Endothelial cell of umbilical vein (primary cell): ENCODE measurements at regions not wholly inside any gene's neighbourhood (a gene's known extent, or its start where the extent isn't known, plus 50 kb on each side); places are given as distances from the start of the nearest gene placed in this dataset.

Source experiments
- BruUV-seq: library from RNA; stranded (reverse); fragments of 400-500 nt; replicated peaks from 2 replicates; lab custom pipeline; 2021; lab: Mats Ljungman, UMichigan
- CTCF ChIA-PET: fragments of 300-600, 350-600 bp; sonication (Branson Sonifier 250); formaldehyde crosslinking; loops from one replicate; lab custom pipeline; 2021; ENCODE audit warnings: antibody characterized with exemption, inconsistent platforms; lab: Charles Lee
- POLR2A ChIA-PET: fragments of 300-600, 350-600 bp; sonication (Branson Sonifier 250); formaldehyde crosslinking; loops from one replicate; lab custom pipeline; 2021; ENCODE audit warnings: antibody characterized with exemption, inconsistent platforms; lab: Charles Lee
- DNase-seq: peaks from one replicate; pipeline ENCODE4 v3.0.0-alpha.2; 2011; ENCODE audit warnings: low read depth, low spot score
- FAIRE-seq: peaks from 2 replicates; lab custom pipeline; 2011; peaks lifted over from hg19 to GRCh38; lab: Jason Lieb, UNC
- H2AFZ ChIP-seq: 2 replicates; pipeline ENCODE4 v1.6.0; 2012; ENCODE audit warnings: low read depth, low read length, control low read depth, inconsistent platforms
- H3K27ac ChIP-seq: 2 replicates; pipeline ENCODE4 v1.5.1; 2011; ENCODE audit warnings: low read depth, mild to moderate bottlenecking, control low read depth, low read length, moderate library complexity; ENCODE audit not compliant: insufficient read depth
- H3K27me3 ChIP-seq, 2 experiments: 2 replicates each; pipeline versions ENCODE4 v1.6.0 to v1.6.1; 2011; ENCODE audit warnings: low read length in 2 of 2, mixed read lengths in 1 of 2; ENCODE audit not compliant: control insufficient read depth in 2 of 2, insufficient read depth in 2 of 2
- H3K36me3 ChIP-seq, 2 experiments: 2 replicates in 1 of 2; 3 replicates in 1 of 2; pipeline ENCODE4 v1.5.1; 2011; ENCODE audit warnings: low read length in 2 of 2, mild to moderate bottlenecking in 1 of 2, moderate library complexity in 1 of 2; ENCODE audit not compliant: control insufficient read depth in 2 of 2, insufficient read depth in 2 of 2; ENCODE audit errors: extremely low read depth in 1 of 2
- H3K4me1 ChIP-seq: 3 replicates; pipeline ENCODE4 v1.5.1; 2011; ENCODE audit warnings: mild to moderate bottlenecking, low read length; ENCODE audit not compliant: control insufficient read depth, insufficient read depth; ENCODE audit errors: extremely low read depth
- H3K4me2 ChIP-seq: 2 replicates; pipeline ENCODE4 v1.6.1; 2011; ENCODE audit warnings: low read length, control low read depth, mixed read lengths; ENCODE audit not compliant: insufficient read depth
- H3K4me3 ChIP-seq, 3 experiments: fragments of 200-600 bp in 1 of 3; sonication (generic), shearing (Covaris generic) in 1 of 3; replicated peaks in 1 of 3; 2 replicates each; pipeline ENCODE4 v1.5.1; 2011 to 2016; ENCODE audit warnings: control low read depth in 3 of 3, low read length in 3 of 3, mild to moderate bottlenecking in 2 of 3, inconsistent platforms in 1 of 3, low read depth in 1 of 3, moderate library complexity in 1 of 3; ENCODE audit not compliant: insufficient read depth in 1 of 3
- H3K79me2 ChIP-seq: 2 replicates; pipeline ENCODE4 v1.6.0; 2012; ENCODE audit warnings: low read length, inconsistent platforms; ENCODE audit not compliant: control insufficient read depth, insufficient read depth
- H3K9ac ChIP-seq: replicated peaks from 2 replicates; pipeline ENCODE3; 2011; ENCODE audit warnings: low read length, control low read depth; ENCODE audit not compliant: insufficient read depth; ENCODE audit errors: extremely low read depth
- H3K9me1 ChIP-seq: replicated peaks from 3 replicates; pipeline ENCODE4 v1.6.0; 2011; ENCODE audit warnings: mild to moderate bottlenecking, low read length; ENCODE audit not compliant: control insufficient read depth, insufficient read depth; ENCODE audit errors: extremely low read depth
- H3K9me3 ChIP-seq: replicated peaks from 2 replicates; pipeline ENCODE4 v1.5.1; 2012; ENCODE audit warnings: low read length, inconsistent platforms; ENCODE audit not compliant: control insufficient read depth, insufficient read depth
- H4K20me1 ChIP-seq: replicated peaks from 2 replicates; pipeline ENCODE3; 2011; ENCODE audit warnings: mild to moderate bottlenecking, low read length; ENCODE audit not compliant: control insufficient read depth, insufficient read depth; ENCODE audit errors: extremely low read depth
- CTCF ChIP-seq, 2 donors: IDR thresholded peaks; 1 replicate in 1 of 2; 2 replicates in 1 of 2; pipeline ENCODE4 v1.5.1; 2011; ENCODE audit warnings: low read length in 2 of 2, mild to moderate bottlenecking in 2 of 2, moderate library complexity in 2 of 2, control low read depth in 1 of 2, inconsistent platforms in 1 of 2, low read depth in 1 of 2; ENCODE audit not compliant: insufficient read depth in 1 of 2; ENCODE audit errors: extremely low read depth in 1 of 2
- EZH2 ChIP-seq: IDR thresholded peaks from 2 replicates; pipeline ENCODE4 v1.6.1; 2012; ENCODE audit warnings: borderline replicate concordance, low read depth, mild to moderate bottlenecking, moderate library complexity, low read length, inconsistent platforms; ENCODE audit not compliant: severe bottlenecking
- FOS ChIP-seq: IDR thresholded peaks from 2 replicates; pipeline ENCODE4 v1.6.1; 2011; ENCODE audit warnings: mild to moderate bottlenecking, low read length, moderate library complexity, borderline replicate concordance; ENCODE audit not compliant: insufficient read depth
- GATA2 ChIP-seq: IDR thresholded peaks from 2 replicates; pipeline ENCODE4 v1.7.0; 2011; ENCODE audit warnings: low read depth, mild to moderate bottlenecking, moderate library complexity, mixed read lengths, low read length; ENCODE audit not compliant: insufficient read length, insufficient read depth
- JUN ChIP-seq: IDR thresholded peaks from 2 replicates; pipeline ENCODE4 v1.6.1; 2011; ENCODE audit warnings: borderline replicate concordance, low read depth; ENCODE audit not compliant: insufficient read length, insufficient read depth
- MAX ChIP-seq: IDR thresholded peaks from 2 replicates; pipeline ENCODE4 v1.6.1; 2011; ENCODE audit not compliant: insufficient read depth, insufficient read length
- MYC ChIP-seq: IDR thresholded peaks from one replicate; pipeline ENCODE4 v1.6.1; 2011; ENCODE audit warnings: mild to moderate bottlenecking, low read depth, low read length
- POLR2A ChIP-seq: IDR thresholded peaks from 2 replicates; pipeline ENCODE4 v1.6.1; 2012; ENCODE audit warnings: low read depth, mild to moderate bottlenecking, control low read depth, low read length
- POLR2AphosphoS5 ChIP-seq: IDR thresholded peaks from 2 replicates; pipeline ENCODE4 v1.6.1; 2012; ENCODE audit warnings: low read depth, mild to moderate bottlenecking, control low read depth, low read length, moderate library complexity; ENCODE audit not compliant: insufficient read depth
- dilution Hi-C: fragments of 300-500 bp; cut with MboI; formaldehyde crosslinking; loops from one replicate; pipeline ENCODE4 v1.15.0; 2019; ENCODE audit warnings: low sequenced_read_pairs; ENCODE audit not compliant: extremely low pct_ligation_motif_present
- intact Hi-C: fragments of 100-400 bp; cut with micrococcal nuclease; formaldehyde crosslinking; loops from one replicate; pipeline ENCODE4 v1.10.0; 2022

- Histone ChIP-seq H3K27ac (no peak overlapping the region), H3K27me3 (no peaks in the 10 kb centered on the region), H3K36me3 (no peaks in the 10 kb centered on the region), H3K9me1 (no peaks in the 10 kb centered on the region), H3K4me1 (no peaks in the 10 kb centered on the region), H4K20me1 (no peaks in the 10 kb centered on the region), H3K9ac (no peak overlapping the region), H2AFZ (no peak overlapping the region), H3K4me2 (no peak overlapping the region), H3K79me2 (no peaks in the 10 kb centered on the region), H3K4me3 (no peak overlapping the region), H3K9me3 (no peaks in the 10 kb centered on the region)
- no peak for DNase-seq
- ChIA-PET POLR2A (no interaction called here), CTCF (no interaction called here)
- dilution Hi-C loops, result no loop called here
- intact Hi-C loops, result no loop called here
- FAIRE-seq, result no peak
- no TSS peak for BruUV-seq
- TF ChIP-seq POLR2A (no peak), POLR2AphosphoS5 (no peak), EZH2 (no peak), MYC (no peak), GATA2 (no peak), MAX (no peak), CTCF (IDR thresholded peaks at IDR 0.05; ENCODE audit: extremely low read depth in 1 of 2, insufficient read depth in 1 of 2, low read depth in 1 of 2, low read length in 2 of 2) (no peak), FOS (no peak), JUN (no peak)
These were observed 835.0 kb upstream of the COBL start for GRCh38 chr7:52151559-52151958.
